ENCODE measurements at regions not wholly inside any gene's neighbourhood (a gene's known extent, or its start where the extent isn't known, plus 50 kb on each side); places are given as distances from the start of the nearest gene placed in this dataset.

GRCh38 chr1:220363196-220363837 lies 91.1 kb upstream of the RAB3GAP2 start:
- FAIRE-seq (no peak), DNase-seq (ENCODE audit: low spot score) (no peak)

DNA sequence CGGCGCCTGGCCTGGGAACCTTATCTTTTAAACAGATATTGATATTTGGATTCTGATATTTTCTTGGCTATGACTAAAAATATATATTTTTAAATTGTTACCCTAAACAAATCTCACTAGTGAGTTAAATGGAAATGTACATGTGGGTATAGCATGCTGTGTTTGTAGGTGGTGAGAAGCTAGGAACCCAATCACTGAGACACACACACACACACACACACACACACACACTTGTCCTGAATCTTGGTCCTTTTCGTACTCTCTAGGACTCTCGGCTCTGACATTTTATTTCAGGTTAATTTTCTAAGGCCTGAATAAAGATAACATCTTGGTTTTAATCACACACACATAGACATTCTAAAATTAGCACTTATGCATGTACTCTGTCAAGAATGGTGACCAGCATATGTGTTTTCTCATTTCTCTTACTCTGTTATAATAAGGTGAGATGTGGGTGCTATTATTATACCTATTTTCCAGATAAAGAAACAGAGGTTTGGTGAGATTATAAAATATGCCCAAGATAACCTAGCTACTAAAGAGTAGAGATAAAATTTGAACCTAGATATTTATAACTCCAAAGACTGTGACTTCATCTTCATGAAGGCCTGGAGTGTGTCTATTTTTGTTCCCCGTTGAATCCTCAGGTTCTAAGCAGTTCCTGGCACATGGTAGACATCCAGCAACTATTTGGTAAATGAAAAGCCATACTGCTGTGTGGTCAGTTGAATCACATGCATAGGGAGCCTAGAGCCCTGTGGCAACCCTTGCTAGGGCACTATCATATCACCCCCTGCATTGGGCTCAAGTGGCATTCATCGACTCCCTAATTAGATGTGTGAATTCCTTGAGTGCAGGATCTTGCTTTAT lies 85.0 kb upstream of the RAB3GAP2 start:
- no peak for DNase-seq (ENCODE audit: low spot score)
- FAIRE-seq: no peak

DNA sequence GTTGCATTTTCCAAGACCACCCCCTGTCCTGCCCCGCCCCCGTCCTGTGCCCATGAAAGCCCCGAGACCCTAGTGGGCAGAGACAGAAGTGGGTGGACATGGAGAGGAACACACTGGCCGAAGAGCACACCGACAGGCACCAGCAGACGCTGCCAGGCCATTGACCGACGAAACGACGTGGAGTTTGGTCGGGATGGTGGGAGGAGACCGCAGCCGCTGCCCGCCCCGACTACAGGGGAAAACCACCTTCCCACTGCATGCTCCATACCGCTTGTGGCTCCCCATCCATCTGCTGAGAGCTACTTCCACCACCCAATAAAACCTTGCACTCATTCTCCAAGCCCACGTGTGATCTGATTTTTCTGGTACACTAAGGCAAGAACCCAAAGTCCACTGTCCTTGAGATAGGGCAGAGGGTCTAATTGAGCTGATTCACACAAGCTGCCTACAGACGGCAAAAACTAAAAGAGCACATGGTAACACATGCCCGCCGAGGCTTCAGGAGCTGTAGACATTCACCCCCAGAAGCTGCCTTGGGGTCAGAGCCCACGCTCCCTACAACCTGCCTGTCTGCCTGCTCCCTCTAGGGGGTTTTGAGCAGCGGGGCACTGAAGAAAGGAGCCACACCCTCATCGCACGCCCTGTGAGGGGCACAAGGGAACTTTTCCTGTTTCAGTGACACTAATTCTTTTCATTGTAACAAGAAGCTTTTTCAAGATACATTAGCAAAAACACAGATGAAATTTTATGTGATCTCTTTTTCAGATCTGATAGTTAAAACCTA lies 81.2 kb upstream of the RAB3GAP2 start:
- DNase-seq (ENCODE audit: low spot score) (no peak), FAIRE-seq (no peak)

- no peak for DNase-seq (ENCODE audit: low spot score)
- FAIRE-seq: no peak
Measured at GRCh38 chr1:220348211-220348610, 76.0 kb upstream of the RAB3GAP2 start.

- FAIRE-seq (no peak), DNase-seq (ENCODE audit: low spot score) (no peak)
Measured at GRCh38 chr1:220347654-220348175, 75.5 kb upstream of the RAB3GAP2 start.

- DNase-seq (ENCODE audit: low spot score): no peak
- no peak for FAIRE-seq
Measured at GRCh38 chr1:220344745-220345144, 72.5 kb upstream of the RAB3GAP2 start.

- DNase-seq (ENCODE audit: low spot score) (no peak), FAIRE-seq (no peak)
Measured at GRCh38 chr1:220342853-220343252, 70.6 kb upstream of the RAB3GAP2 start.

GRCh38 chr1:220341126-220341525 lies 68.9 kb upstream of the RAB3GAP2 start:
- no peak for DNase-seq (ENCODE audit: low spot score)
- FAIRE-seq: no peak

DNA sequence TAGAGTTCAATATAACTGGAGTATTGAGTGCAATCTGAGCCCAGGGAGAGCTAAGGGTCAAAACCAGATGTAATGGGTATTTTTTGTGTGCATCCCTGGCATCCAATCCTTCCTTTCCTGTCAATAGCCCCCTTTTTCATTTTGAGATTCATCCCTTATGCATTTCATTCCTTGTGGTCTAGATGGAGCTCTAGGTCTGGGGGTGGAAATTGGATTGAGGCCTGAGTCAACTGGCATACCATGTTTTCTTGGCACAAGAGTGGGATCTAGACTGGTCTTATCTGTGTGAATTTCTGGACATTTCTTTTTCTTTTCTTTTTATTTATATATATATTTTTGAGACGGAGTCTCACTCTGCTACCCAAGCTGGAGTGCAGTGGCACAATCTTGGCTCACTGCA lies 67.3 kb upstream of the RAB3GAP2 start:
- FAIRE-seq (no peak), DNase-seq (ENCODE audit: low spot score) (no peak)

GRCh38 chr1:220338759-220339158 lies 66.5 kb upstream of the RAB3GAP2 start:
- FAIRE-seq (no peak), DNase-seq (ENCODE audit: low spot score) (no peak)

- DNase-seq (ENCODE audit: low spot score) (no peak), FAIRE-seq (no peak)
Measured at GRCh38 chr1:220336391-220337031, 64.3 kb upstream of the RAB3GAP2 start.

GRCh38 chr1:220335668-220336067 lies 63.4 kb upstream of the RAB3GAP2 start:
- FAIRE-seq (no peak), DNase-seq (ENCODE audit: low spot score) (no peak)

DNA sequence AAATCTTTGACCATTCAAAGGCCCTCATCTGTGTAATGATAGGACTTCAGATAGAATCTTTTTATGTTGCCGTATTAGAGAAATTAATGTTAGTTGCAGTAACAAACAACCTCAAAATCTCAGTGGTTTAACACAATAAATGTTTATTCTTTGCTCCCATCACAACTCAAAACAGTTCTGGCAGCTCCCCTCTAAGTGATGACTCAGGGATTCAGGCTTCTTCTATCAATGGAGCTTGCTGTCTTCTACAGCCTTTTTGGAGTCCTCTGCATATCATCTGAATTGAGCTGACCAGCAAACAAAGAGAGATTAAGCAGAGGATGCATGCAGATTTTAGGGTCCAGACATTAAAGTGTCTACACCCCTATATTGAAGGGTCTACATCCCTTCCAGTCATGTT lies 59.1 kb upstream of the RAB3GAP2 start:
- DNase-seq (ENCODE audit: low spot score) (no peak), FAIRE-seq (no peak)

GRCh38 chr1:220330265-220330664 lies 58.0 kb upstream of the RAB3GAP2 start:
- FAIRE-seq (no peak), DNase-seq (ENCODE audit: low spot score) (no peak)

GRCh38 chr1:220327106-220327505 lies 54.9 kb upstream of the RAB3GAP2 start:
- FAIRE-seq (no peak), DNase-seq (ENCODE audit: low spot score) (no peak)

- DNase-seq (ENCODE audit: low spot score) (no peak), FAIRE-seq (no peak)
Measured at GRCh38 chr1:220326578-220326977, 54.3 kb upstream of the RAB3GAP2 start.

DNA sequence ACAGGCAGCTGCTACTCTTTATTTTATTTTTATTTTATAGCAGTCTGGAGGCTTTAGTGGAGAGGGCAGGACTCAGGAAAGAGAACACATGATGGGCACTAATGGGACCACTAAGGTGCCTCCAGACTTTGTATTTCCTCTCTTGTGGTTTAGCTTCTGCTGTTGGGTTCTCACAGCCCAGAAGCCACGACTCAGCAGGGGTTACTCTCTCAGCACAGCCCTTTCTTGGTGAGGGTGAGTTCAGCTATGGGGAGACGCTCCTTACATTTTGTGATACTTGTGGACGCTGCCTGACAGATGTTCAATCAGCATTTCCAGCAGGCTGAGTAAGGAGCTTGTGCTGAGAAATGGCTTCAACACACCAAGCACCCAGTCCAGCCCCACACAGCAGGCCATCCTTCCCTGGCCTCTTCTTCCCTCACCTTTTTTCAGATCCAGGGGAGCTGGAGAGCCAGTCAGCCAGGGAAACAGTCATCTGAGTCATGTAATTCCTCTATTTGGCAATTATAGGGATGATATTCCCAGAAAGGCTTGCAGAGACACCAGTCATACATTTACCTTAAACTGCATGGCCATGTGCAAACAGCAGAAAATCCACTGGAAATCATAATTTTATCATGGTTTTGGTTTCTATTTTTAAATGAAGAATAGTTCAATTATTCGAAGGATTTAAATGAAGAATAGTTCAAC lies 53.2 kb upstream of the RAB3GAP2 start:
- FAIRE-seq (no peak), DNase-seq (ENCODE audit: low spot score) (no peak)

GRCh38 chr1:220323717-220324116 lies 51.5 kb upstream of the RAB3GAP2 start:
- FAIRE-seq: no peak
- no peak for DNase-seq (ENCODE audit: low spot score)

DNA sequence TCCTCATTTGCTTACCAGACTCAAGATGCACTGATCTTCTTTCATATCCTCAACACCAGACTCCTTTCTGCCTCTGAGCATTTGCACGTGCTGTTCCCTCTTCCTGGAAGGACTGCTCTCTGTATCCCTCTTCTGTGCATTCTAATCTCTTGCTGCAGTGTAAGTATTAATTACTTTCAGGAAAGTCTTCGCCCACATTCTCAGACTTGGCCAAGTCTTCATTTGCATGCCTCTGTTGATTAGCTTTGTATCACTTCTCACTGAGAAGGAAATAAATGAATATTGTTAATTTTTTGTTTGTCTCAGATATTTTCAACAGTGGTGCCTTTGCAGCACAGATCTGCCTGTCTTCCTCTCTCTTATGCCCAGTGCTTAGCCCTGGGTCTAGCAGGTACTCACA lies 50.3 kb upstream of the RAB3GAP2 start:
- DNase-seq (ENCODE audit: low spot score) (no peak), FAIRE-seq (no peak)
